Choroid plexus epithelial cell (primary cell): ENCODE measurements at regions not wholly inside any gene's neighbourhood (a gene's known extent, or its start where the extent isn't known, plus 50 kb on each side); places are given as distances from the start of the nearest gene placed in this dataset.

ENCODE experiments used
- DNase-seq: peaks from one replicate; pipeline ENCODE4 v3.0.0-alpha.2; 2010; ENCODE audit warnings: low read depth
- H3K4me3 ChIP-seq: 2 replicates; pipeline ENCODE4 v1.5.1; 2011; ENCODE audit warnings: low read depth, mild to moderate bottlenecking, control low read depth, low read length, moderate library complexity
- CTCF ChIP-seq: conservative IDR thresholded peaks from 2 replicates; pipeline ENCODE4 v1.5.1; 2011; ENCODE audit warnings: low read depth, mild to moderate bottlenecking, control low read depth, inconsistent platforms, low read length, moderate library complexity

- H3K4me3 ChIP-seq: no peak overlapping the region
- no peak for DNase-seq
- no peak for TF ChIP-seq CTCF
Measured at GRCh38 chr10:128473911-128474310, 347.7 kb upstream of the MKI67 start.

DNA sequence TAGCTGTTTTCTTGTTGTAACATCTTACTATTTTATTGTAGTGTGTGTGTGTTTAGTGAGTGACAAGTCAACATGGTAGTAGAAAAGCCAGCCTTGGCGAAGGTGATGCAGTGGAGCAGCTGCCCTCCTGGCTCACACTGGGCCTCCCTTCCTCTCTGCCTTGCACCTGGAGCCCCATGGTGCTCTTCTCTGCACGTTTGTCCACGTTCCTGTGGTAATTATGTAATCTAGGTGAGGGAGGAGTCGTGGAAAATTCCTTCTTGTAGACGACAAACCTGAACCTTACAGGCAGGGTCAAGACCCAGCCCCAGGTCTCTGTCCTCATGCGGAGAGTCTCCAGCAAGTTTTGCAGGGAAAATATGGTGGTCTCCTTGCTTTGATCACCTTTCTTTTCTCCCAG is 348.3 kb upstream of the MKI67 start:
- no peak for DNase-seq

GRCh38 chr10:128475686-128476367 is 349.6 kb upstream of the MKI67 start:
- no peak overlapping the region for H3K4me3 ChIP-seq
- DNase-seq: no peak
- no peak for TF ChIP-seq CTCF

More for the DNA sequence above, 348.3 kb upstream of the MKI67 start:
- TF ChIP-seq CTCF: no peak
- H3K4me3 ChIP-seq: no peak overlapping the region

- no peak overlapping the region for H3K4me3 ChIP-seq
- TF ChIP-seq CTCF: no peak
- DNase-seq: no peak
Measured at GRCh38 chr10:128476368-128476725, 350.1 kb upstream of the MKI67 start.

- no peak for DNase-seq
- no peak for TF ChIP-seq CTCF
- no peak overlapping the region for H3K4me3 ChIP-seq
Measured at GRCh38 chr10:128476845-128477244, 350.6 kb upstream of the MKI67 start.

DNA sequence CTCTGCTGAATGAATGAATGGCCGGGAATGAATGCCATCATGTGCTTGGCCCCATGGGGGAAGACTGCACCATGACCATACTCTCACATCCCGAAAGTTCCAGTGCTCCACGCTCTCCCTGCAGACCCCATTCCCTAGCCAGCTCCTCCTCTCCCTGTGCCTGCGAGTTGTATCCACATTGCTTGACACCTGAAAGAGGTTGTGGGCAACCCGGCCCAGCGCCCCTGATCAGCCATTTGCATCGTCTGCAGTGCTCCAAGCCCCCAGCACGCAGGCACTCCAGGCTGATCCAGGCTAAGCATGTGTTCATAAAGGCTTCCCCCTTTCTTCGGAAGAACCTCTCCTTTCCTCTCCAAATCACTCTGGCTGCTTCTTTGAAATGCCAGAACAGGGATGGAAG is 354.4 kb upstream of the MKI67 start:
- no peak for TF ChIP-seq CTCF
- no peak for DNase-seq
- no peak overlapping the region for H3K4me3 ChIP-seq

DNA sequence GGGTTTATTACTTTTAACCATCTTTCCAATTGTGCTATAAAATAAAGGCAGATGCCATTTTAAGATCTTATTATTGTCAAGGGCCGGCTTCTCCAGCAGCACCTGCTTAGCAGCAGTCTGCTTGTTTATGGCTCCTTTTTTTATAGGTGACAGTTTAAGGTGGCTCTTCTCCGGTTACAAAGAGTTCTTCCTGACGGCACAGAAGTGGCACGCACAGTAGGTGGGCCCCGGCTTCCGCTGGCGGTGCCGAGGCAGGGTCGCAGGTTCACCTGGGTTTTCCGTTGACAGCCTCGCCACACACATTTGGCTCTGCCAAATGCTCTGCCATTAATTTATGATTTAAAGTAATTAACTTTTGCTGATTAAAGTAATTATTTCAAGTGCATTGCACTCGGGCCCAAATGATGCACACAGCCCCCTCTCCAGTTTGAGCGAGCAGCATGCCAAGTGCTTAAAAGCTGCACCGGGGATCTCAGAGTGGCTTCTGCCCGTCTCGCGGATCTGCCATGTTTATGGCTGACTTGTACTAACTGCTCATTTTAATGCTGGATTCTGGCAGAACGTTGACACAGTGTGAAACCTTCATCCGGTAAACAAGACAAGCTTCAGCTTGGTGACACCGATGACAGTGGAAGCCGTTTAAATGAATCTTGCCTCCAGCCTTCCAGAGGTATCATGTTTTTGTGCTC is 355.1 kb upstream of the MKI67 start:
- no peak for DNase-seq
- TF ChIP-seq CTCF: no peak
- no peak overlapping the region for H3K4me3 ChIP-seq
